ENCODE measurements at regions not wholly inside any gene's neighbourhood (a gene's known extent, or its start where the extent isn't known, plus 50 kb on each side); places are given as distances from the start of the nearest gene placed in this dataset.

- Histone ChIP-seq H3K27me3 (ENCODE audit: insufficient read depth, low read length) (no peaks in the 10 kb centered on the region), H3K9me3 (ENCODE audit: low read depth, low read length) (no peaks in the 10 kb centered on the region), H3K79me2 (ENCODE audit: insufficient read depth, low read length) (no peaks in the 10 kb centered on the region), H3K4me1 (ENCODE audit: insufficient read depth, low read length) (no peaks in the 10 kb centered on the region), H3K36me3 (ENCODE audit: insufficient read depth, low read length) (no peaks in the 10 kb centered on the region), H3K27ac (ENCODE audit: low read depth, low read length) (no peak overlapping the region), H4K20me1 (ENCODE audit: insufficient read depth, low read length) (no peaks in the 10 kb centered on the region), H3K4me3 (ENCODE audit: insufficient read depth, low read length) (no peak overlapping the region), H3K4me2 (ENCODE audit: insufficient read depth, low read length) (no peak overlapping the region), H2AFZ (ENCODE audit: low read length) (no peak overlapping the region)
- TF ChIP-seq CTCF (IDR thresholded peaks at IDR 0.05; ENCODE audit: extremely low read depth, low read depth, low read length): no peak
- DNase-seq (ENCODE audit: insufficient read length, low spot score, missing footprints): no peak
Measured at GRCh38 chr13:90365130-90365529, 982.4 kb upstream of the MIR17HG start.

DNA sequence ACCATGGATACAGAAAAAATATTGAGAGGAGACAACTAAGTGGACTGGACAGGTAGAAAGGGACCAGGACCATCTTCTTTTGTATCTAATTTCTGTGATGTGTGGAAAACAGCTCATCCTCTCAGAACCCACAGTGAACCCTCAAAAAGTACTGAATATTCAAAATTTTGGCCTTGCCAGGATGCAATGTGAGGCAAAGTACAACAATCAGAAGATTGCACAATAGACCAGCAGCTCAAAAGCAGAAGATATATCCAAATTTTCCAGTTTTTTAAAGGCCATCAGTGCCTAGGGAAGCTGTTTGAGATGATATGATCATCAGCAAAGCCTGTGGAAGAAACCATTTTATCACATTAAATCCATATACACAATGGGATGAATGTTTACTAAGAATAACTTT lies 973.3 kb upstream of the MIR17HG start:
- no peaks in the 10 kb centered on the region for H3K36me3 ChIP-seq (ENCODE audit: insufficient read depth, low read length)
- H3K4me2 ChIP-seq (ENCODE audit: insufficient read depth, low read length): no peak overlapping the region
- H3K79me2 ChIP-seq (ENCODE audit: insufficient read depth, low read length): no peaks in the 10 kb centered on the region
- no peaks in the 10 kb centered on the region for H3K9me3 ChIP-seq (ENCODE audit: low read depth, low read length)
- no peak for DNase-seq (ENCODE audit: insufficient read length, low spot score, missing footprints)
- H3K27me3 ChIP-seq (ENCODE audit: insufficient read depth, low read length): no peaks in the 10 kb centered on the region
- no peak for TF ChIP-seq CTCF (IDR thresholded peaks at IDR 0.05; ENCODE audit: extremely low read depth, low read depth, low read length)
- no peak overlapping the region for H2AFZ ChIP-seq (ENCODE audit: low read length)
- H3K4me3 ChIP-seq (ENCODE audit: insufficient read depth, low read length): no peak overlapping the region
- H3K4me1 ChIP-seq (ENCODE audit: insufficient read depth, low read length): no peaks in the 10 kb centered on the region
- H3K27ac ChIP-seq (ENCODE audit: low read depth, low read length): no peak overlapping the region
- no peaks in the 10 kb centered on the region for H4K20me1 ChIP-seq (ENCODE audit: insufficient read depth, low read length)

- no peaks in the 10 kb centered on the region for H3K36me3 ChIP-seq (ENCODE audit: insufficient read depth, low read length)
- no peak overlapping the region for H3K27ac ChIP-seq (ENCODE audit: low read depth, low read length)
- no peak for TF ChIP-seq CTCF (IDR thresholded peaks at IDR 0.05; ENCODE audit: extremely low read depth, low read depth, low read length)
- no peaks in the 10 kb centered on the region for H4K20me1 ChIP-seq (ENCODE audit: insufficient read depth, low read length)
- peaks cover 3% of the 10 kb centered on the region for H3K4me1 ChIP-seq (ENCODE audit: insufficient read depth, low read length)
- no peak overlapping the region for H3K4me3 ChIP-seq (ENCODE audit: insufficient read depth, low read length)
- H2AFZ ChIP-seq (ENCODE audit: low read length): no peak overlapping the region
- H3K4me2 ChIP-seq (ENCODE audit: insufficient read depth, low read length): no peak overlapping the region
- no peak for DNase-seq (ENCODE audit: insufficient read length, low spot score, missing footprints)
- H3K9me3 ChIP-seq (ENCODE audit: low read depth, low read length): no peaks in the 10 kb centered on the region
- H3K27me3 ChIP-seq (ENCODE audit: insufficient read depth, low read length): no peaks in the 10 kb centered on the region
- H3K79me2 ChIP-seq (ENCODE audit: insufficient read depth, low read length): no peaks in the 10 kb centered on the region
Measured at GRCh38 chr13:90375851-90376250, 971.6 kb upstream of the MIR17HG start.

DNA sequence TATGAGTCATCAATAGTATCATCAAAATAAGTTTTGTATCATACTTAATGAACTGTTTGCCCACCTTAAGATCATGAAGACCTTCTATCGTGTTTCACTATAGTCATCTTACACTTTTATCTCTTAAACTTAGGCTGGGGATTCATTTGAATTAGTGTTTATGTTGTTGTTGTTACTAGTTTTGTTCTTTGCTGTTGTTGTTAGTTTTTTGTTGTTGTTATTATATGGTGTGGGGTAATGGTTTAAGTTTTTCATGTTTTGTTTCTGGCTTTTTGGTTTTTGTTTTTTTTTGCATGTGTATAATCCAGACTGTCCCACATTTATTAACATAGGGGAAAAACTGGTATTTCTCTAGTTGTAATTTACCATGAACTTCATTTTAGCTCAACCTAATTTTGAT lies 965.1 kb upstream of the MIR17HG start:
- H2AFZ ChIP-seq (ENCODE audit: low read length): no peak overlapping the region
- no peak overlapping the region for H3K4me2 ChIP-seq (ENCODE audit: insufficient read depth, low read length)
- H3K36me3 ChIP-seq (ENCODE audit: insufficient read depth, low read length): no peaks in the 10 kb centered on the region
- H3K9me3 ChIP-seq (ENCODE audit: low read depth, low read length): no peaks in the 10 kb centered on the region
- no peak overlapping the region for H3K27ac ChIP-seq (ENCODE audit: low read depth, low read length)
- H4K20me1 ChIP-seq (ENCODE audit: insufficient read depth, low read length): no peaks in the 10 kb centered on the region
- H3K79me2 ChIP-seq (ENCODE audit: insufficient read depth, low read length): no peaks in the 10 kb centered on the region
- H3K27me3 ChIP-seq (ENCODE audit: insufficient read depth, low read length): no peaks in the 10 kb centered on the region
- TF ChIP-seq CTCF (IDR thresholded peaks at IDR 0.05; ENCODE audit: extremely low read depth, low read depth, low read length): no peak
- H3K4me3 ChIP-seq (ENCODE audit: insufficient read depth, low read length): no peak overlapping the region
- DNase-seq (ENCODE audit: insufficient read length, low spot score, missing footprints): no peak
- H3K4me1 ChIP-seq (ENCODE audit: insufficient read depth, low read length): peaks cover 3% of the 10 kb centered on the region

Measured in osteoblast (primary cell).